Germinal center (tissue), 1 donor: ENCODE measurements at regions not wholly inside any gene's neighbourhood (a gene's known extent, or its start where the extent isn't known, plus 50 kb on each side); places are given as distances from the start of the nearest gene placed in this dataset.

Source experiments
- DNase-seq: peaks from one replicate; pipeline ENCODE4 v3.0.0; 2012; ENCODE audit warnings: mixed read lengths, low spot score

DNA sequence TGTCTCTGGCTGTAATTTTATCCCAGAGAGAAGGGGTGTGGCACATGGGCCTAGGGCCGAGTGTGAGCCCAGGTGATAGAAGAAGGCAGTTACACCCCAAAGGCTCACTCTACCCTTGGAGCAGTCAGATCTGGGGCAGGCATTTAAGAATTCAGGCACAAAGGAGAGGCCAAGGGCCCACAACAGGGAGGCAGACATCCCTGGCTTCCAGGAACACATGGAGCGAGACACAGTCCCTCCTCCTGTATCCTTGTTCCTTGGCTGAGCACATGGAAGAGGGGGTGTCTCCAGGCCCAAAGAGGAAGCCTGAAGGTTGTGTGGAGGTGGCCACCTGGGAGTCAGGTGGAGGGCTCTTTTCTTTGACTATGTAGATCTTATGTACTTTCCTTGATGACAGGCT, 286.2 kb downstream of the RPS24 start:
- DNase-seq = no peak

DNA sequence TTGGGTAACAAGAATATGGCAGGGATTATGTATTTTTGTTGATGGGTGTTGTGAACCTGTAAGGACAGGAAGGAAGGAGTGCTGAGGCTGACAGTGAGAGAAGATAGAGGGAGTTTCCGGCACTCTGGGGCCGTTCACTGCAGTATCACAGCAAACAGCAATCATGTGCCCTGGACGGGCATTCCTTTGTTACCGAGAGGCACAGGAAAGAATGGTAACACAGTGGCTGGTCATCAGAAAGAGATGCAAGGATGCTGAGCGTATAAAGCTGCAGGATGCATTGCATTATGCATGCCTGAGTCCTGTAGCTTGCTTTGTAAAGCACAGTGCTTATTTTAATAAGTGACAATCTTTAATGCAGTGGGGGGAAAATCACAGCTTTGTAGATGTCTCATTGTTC, 286.8 kb downstream of the RPS24 start:
- no peak for DNase-seq

DNA sequence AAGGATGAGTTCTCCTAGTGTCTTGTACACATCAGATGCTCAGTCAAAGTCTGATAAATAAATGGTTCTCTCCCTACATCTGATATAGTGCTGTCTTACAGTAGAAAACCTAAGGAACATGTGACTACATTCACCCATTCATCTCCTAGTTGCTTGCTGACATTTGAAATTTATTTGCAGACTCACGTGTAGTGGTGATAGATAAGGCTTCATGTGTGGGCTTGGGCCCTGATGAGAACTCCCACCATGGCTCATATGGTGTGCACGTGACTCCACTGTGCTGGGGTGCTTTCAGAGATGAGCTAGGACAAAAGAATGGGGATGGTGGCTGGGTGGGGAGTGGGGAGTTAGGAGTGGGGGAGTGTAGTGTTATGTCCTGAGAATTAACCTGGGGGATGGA, 287.3 kb downstream of the RPS24 start:
- no peak for DNase-seq

DNA sequence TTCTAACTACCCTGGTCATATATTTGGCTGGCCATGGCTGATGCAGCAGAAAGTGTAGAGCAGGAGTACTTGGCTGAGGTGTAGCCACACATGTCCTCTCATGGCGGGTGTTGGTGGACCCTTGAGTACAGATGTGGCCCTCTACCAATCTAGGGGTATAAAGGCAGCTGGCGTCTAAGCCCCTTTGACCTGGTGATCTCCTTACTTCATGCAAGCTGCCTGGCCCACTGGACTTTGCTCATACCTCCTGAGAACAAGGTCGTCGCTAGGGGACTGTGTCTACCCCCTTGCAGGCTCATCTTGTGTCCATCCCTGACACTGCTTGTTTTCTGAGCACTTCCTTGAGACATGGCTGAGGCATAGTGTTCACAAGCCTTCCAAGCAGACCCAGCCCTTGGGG, 287.8 kb downstream of the RPS24 start:
- no peak for DNase-seq

DNA sequence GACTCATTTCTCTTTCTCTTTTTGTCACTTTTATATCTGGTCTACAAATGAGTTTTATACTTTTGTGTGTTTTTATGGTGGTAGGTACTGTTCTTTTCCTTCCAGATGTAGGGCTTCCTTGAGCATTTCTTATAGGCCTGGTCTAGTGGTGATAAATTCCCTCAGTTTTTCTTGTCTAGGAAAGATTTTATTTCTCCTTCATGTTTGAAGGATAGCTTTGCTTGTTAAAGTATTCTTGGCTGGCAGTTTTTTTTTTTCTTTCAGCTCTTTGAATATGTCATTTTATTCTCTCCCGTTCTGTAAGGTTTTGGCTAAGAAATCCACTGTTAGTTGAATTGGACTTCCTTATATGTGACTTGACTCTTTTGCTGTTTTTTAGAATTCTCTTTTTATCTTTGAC, 292.7 kb downstream of the RPS24 start:
- no peak for DNase-seq

DNA sequence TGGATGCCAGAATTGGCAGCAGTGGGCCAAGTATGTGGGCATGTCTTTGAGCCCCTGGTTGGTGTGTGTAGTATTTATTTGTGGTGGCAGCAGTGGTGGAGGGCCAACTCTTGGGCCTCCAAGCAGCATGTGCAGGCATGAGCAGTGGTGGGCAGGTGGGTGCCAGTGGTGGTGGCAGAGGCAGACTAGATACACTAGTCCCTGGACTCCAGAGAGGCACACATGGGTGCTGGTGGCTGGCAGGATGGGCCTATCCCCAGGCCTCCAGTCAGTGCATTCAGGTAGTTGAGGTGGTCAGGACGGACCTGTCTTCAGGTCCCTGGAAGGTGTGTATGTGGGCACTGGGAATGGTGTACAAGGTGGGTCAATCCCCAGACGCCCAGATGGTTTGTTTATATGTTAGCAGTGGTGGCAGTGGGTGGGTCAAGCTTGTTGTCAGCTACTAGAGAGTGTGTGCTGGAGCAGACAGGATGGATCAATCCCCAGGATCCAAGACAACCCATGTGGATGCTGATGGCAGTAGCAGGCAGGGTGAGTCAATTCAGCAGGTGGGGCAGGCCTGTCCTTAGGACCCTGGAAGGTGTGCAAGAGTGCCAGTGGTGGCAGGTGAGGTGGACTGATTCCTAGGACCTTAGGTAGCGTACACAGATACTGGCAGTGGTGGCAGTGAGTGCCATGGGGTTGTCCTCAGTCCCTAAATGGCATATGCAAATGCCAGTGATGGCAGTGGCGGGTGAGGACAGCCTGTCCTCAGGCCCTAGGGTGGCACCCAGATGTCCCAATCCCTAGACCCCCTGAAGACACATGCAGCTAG, 294.3 kb downstream of the RPS24 start:
- no peak for DNase-seq

DNA sequence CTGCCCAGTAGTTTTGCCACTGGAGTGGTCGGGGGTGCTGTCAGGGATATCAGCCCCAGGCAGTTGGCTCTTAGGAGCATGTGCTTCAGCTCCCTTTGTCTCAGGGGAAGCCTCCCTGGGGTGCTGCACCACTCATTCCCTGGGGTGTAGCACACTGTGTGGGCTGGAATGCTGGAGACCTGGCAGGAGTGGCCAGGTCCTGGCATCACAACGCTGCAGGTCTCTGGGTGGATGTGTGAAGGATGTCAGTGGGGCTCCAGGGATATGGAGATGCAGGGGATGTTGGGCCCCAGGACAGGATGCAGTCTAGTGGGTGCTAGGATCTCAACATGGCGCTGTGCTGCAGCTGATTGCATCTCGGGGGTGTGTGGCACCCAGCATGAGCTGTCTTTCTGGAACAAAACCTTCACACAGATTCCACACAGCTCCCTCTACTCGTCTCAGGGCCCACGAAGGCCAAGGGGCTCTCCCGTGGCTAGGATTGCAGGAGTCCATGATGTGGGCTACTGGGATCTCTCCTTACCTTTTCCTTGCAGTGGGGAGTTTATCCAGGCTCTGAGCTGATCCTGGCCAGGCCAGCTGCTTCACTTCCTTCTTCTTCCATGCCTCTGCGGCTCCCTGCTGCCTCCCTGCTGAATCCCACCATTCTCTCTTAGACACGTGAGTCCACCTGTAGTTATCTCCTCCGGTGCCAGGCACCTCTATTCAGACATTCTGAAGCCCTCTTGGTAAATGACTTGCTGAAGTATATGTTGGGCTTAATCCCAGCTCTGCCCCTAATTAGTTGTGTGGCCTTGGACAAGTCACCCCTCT, 295.1 kb downstream of the RPS24 start:
- DNase-seq = no peak

DNA sequence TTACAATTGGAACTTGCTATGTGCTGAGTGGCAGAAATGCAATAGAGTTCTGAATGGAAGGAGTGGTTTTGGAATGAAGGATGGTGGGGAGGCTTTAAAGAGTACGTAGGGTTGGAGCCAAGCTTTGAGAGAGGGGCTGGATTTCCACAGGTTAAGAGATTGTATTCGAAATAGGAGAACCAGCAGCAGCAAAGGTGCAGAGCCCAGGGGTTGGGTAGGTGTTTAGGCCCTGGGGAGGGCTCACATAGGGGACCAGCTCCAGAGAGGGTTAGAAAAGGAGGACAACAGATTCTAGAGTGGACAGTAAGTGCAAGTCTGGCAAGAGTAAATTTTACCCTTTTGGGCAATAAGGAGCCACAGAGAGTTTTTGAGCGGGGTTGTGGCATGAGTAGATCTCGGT, 297.2 kb downstream of the RPS24 start:
- no peak for DNase-seq

DNA sequence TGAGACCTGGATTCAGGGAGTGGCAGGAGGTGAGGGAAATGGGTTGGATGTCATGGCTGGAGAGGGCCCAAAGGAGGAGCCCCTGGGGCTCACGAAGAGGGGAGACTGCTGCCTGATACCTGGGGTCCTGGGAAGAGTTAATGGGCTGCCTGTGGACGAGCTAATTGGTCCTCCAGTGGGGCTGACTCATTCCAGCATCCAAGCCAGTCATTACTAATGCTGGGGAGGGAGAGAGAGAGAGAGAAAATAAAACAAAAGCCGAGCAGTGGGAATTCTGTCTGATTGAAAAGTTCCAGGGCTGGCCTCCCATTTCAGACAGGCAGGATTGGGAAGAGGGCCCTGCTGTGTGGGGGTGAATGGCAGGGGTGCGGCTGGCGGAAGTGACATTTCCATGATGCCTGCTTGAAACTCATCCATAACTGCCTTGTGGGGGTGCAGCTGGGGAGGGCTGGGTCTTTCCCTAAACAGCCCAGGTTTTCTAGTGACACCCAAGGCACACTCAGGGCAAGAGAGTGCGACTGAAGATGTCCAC, 297.8 kb downstream of the RPS24 start:
- no peak for DNase-seq

DNA sequence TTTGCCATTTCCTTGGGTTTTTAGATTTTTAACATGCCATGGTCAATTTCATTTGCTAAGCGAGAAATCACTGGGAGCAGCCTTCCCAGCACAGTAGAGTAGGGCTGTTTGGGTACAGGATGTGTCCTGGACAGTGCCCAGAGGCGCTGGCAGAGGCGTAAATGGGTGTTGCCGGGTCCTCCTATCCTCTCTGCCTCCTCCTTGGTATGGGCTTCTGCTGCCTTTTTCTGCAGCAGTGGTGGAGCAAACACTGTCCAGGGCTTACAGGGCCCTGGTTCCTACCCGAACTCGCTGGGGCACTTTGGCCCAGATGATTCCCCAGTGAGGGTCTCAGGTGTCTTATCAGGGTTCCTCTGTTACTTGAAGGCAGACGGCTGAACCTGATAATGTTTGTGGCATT, 298.3 kb downstream of the RPS24 start:
- no peak for DNase-seq

DNA sequence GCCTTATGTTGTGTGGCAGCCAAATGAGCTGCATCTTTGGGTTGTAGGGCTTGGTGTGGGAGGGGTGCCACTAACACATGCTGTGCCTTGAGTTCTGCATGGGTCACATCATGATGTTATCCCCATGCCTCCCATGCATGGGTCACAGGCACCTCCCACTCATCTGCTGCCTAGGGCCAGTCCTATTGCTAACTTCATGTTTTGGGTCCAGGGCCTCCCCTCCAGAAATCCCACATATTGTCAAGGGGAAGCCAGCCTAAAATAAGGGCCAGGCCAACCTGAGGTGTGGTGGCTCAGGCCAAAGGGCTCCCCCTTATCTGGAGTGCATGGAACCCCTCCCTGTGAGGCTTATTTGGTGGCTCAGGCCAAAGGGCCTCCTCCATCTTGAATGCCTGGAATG, 299.0 kb downstream of the RPS24 start:
- DNase-seq = no peak

DNA sequence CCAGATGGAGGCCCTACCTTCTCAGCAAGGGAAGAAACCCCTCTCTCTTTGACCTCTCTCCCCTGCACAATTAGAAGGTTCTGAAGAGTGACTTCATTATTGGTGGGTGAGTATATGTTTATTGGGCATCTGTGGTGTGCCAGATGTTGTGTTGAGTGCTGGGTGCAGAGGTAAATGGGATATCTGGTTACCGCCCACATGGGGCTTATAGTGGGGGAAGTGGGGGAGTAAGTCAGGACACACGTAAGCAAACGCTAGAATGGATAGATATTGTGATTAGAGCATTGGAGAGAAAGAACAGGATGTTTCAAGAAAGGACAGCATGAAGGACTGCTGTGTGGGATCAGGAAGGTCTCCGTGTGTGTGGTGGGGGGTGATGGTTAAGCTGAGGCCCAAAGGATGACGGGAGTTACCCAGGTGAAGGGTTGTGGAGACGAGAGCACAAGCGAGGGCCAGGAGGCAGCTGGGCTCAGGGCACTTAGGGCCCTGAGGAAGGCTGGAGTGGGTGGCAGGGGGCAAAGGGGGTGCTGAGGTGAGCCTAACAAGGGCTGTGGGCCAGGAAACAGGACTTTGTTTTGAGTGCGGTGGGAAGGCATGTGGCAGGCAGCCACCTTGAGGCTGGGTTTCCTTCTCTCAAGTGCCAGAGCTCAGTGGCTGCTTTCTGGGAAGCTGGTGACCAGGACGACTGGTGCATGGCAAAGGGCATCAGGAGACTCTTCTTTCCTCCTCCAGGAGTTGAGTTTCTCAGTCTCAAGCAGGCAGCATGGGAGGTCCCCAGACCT, 299.9 kb downstream of the RPS24 start:
- DNase-seq = no peak

DNA sequence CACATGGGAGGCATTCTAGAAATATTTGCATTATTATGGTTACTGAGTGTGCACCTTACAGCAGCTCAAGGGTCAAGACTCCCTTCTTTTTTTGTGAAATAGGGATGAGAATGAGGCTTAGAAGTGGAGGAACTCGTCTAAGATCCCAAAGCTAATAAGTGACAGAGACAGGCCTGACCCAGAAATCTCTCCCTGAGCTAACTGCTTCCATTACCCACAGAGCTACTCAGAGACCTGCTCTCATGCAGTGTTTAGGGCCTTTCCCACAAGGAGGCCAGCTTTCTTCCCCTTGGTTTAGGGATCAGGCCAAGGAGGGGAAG, 301.7 kb downstream of the RPS24 start:
- DNase-seq = no peak

DNA sequence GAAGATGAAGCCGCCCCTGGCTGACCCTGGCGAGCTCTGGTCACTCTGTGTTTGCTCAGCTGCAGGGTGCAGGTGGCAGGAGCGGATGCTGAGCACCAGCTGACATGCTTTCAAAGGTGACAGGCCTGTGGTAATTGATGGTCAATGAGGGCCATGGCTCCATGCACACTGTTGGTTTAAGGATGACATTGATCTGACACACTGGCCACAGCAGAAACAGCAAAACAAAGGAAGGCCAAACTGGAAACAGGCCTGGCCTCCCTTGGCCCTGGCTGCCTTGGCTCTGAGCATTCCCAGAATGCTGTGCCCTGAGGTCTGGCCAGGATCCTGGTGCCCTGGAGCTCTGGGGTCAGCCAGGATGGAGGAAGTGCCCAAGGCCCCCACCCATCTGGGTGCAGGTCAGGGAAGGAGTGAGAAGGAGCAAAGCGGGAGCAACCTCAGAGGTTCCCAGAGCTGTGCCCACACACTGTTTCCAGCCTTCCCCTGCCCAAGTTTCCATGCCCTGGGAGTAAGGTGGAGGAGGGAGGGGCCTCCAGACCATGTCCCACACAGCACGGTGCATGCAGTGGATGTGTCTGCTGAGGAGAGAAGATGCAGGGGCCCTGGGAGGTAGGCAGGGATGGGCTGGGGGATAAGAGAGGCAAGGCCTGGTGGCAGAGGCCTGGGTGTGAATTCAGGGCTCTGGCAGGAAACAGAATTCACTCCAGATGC, 302.2 kb downstream of the RPS24 start:
- no peak for DNase-seq

DNA sequence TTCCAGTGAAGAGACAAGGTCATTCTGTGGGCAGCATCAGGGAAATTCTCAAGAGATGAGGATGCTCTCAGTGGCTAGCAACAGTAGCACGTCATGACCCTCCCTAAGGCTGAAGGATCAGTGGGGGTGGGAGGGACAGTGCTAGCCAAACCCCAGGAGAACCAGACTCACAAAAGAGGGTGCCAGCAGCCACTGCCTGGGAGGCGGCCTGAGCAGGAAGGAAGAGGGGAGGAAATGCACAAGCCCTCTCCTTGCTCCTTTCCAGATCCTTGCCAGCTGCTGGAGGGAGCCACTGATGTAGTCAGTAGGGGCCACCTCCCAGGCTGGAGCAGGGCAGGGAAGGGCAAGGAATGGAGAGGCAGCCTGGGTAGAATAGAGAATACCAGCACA, 302.7 kb downstream of the RPS24 start:
- DNase-seq = no peak

DNA sequence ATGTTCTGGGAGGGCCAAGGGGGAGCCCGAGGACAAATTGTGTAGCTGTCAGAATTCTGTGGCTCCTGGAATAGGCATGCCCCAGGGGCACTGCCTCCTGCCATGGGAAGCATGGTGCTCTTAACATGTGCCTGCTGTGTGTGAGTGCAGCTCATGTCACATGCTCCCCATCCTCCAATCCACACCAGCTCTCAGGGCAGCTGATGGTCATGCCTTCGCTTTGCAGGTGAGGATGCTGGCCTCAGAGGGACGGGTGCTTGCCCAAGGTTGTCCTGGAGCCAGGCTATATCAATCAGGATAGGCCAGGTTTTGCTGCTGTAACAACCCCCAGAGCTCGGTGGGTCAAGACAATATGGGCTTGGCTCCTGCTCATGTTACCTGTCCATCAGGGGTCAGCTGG, 303.4 kb downstream of the RPS24 start:
- DNase-seq = no peak

DNA sequence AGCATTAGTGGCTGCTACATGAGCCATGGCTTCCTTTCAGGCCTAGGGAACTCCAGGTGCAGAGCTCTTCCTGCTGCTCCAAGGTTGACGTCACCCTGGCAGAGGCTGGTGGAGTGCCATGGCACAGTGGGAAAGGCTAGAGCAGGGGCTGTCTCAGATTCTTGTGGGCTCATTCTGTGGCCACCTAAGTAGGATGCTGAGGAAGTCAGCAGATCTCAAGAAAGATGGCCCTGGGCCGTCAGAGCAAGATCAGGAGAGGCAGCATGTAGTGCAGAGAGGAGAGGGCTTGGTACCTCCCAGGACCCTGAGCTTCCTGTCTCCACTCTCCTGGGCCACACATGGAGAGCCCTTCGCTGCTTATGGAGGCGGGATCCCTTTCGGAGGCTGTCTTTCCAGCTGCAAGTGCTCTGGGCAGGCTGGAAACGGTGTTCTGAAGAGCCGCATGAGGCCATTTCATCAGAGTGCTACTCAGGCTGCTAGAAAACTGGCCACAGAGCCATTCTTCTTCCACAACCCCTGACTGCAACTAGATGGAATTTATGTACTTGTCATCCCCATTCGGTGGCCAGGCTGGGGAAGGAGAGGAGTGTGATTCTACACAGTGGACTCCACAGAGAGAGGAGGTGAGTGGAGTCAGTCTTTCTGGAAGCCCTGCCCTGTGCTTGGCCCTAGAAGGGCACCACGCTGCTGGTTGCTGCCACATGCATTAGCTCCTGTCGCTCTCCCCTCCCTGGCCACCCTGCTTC, 304.2 kb downstream of the RPS24 start:
- no peak for DNase-seq

DNA sequence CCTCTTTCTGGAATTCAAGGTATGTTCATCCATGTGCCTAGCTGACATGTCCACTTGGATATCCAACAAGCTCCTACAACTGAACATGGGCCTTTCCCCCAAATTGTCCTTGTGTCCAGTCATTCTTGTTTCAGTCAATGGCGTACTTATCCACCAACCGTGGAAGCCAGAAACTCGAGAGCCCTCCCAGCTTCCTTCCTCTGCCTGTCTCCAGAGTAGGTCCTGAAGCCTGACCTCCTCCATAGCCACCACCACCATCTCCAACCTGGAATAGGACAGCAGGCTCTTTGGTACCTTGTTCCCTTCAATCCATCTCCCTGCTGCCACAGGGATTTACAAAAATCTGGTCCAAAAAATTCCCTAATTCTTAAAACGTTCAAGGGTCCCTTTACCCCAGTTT, 305.1 kb downstream of the RPS24 start:
- DNase-seq = no peak

DNA sequence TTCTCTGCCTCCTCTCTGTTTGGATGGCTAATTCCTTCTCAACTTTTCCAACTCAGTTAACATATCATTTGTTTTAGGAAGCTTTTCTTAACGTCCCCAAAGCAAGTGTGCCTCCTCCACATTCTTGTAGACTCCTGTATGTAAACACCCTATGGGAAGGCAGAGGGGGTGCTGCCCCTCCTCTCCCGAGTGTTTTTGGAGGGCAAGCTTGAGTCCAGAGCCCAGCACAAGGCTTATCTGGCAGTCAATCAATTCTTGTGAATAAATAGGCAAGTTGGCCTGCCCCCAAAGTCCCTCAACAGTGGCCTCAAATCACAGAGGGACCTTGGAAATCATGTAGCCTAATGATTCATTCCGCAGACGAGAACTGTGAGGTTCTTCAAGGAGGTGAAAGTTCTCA, 305.6 kb downstream of the RPS24 start:
- no peak for DNase-seq

DNA sequence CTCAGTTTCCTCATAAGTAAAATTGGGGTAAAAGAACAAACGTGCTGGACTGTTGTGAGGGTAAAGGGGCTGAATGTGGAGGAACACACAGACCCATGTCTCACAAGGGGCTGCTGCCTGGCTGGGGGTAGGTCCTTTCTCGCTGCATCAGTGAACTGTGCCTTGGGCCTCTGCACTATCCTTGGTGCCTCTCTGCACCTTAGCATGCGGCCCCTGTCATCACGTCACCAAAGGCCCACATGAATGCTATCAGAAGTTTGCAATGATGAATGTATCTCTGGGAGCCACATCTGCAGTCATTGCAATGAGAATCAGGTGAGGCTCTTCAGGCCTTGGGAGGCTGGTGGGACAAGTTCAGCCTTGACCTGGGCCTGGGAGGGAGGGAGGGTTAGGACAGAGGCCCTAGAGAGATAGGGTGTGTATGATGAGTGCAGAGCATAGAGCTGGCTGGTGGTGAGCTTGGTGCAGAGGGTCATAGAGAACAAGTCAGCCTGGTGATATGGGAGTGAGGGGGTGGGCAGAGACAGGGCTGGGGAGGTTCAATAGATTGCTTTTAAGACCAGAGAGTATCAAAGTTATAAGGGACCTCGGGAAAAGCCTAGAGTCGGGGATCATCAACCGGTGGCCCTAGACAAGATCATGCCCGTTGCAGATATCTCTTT, 308.4 kb downstream of the RPS24 start:
- DNase-seq = no peak
